AG04449 (cell line): ENCODE measurements at regions not wholly inside any gene's neighbourhood (a gene's known extent, or its start where the extent isn't known, plus 50 kb on each side); places are given as distances from the start of the nearest gene placed in this dataset.
"Not testable (repeated sequence)": the region's sequence is repeated elsewhere in the genome, so short reads cannot be mapped to it uniquely, and the experiment has no call there.

ENCODE experiments used
- CTCF ChIA-PET: fragments of 350-600 bp; formaldehyde crosslinking; extraction: SDS; loops from one replicate; lab custom pipeline; 2021; ENCODE audit warnings: antibody characterized with exemption; lab: Yijun Ruan, JAX
- POLR2A ChIA-PET: fragments of 400-600, 350-600 bp; formaldehyde crosslinking; extraction: SDS; loops from one replicate; lab custom pipeline; 2020; ENCODE audit warnings: antibody characterized with exemption, inconsistent platforms; lab: Yijun Ruan, JAX
- DNase-seq: peaks from one replicate; pipeline ENCODE4 v3.0.0-alpha.2; 2010; ENCODE audit warnings: low read depth, low spot score
- H3K4me3 ChIP-seq: 2 replicates; pipeline ENCODE4 v1.5.1; 2011; ENCODE audit warnings: low read depth, mild to moderate bottlenecking, control low read depth, low read length
- TF ChIP-seq, protein P1 (sequence below): IDR thresholded peaks from one replicate; pipeline ENCODE4 v1.5.1; 2011; ENCODE audit warnings: mild to moderate bottlenecking, moderate library complexity, low read length, control low read depth, inconsistent platforms; ENCODE audit not compliant: insufficient read depth; ENCODE audit errors: missing control alignments

DNA sequence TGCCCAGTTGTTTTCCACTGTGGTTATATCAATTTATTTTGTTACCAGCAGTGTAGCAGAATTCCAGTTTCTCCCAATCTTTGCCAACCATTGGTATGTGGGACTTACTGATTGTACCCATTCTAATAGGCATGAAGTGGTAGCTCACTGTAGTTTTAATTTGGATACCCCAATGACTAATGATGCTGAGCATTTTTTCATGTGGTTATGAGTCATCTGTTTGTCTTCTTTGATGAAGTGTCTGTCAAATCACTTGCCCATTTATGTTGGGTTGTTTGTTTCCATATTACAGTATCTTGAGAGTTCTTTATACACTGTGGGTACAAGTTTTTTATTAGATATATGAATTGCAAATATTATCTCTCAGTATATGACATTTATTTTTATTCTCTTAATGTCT is 644.3 kb downstream of the NR2F2 start:
- no peak for DNase-seq
- CTCF ChIA-PET = no interaction called here
- POLR2A ChIA-PET = no interaction called here
- no peak overlapping the region for H3K4me3 ChIP-seq
- TF ChIP-seq, protein P1, sequence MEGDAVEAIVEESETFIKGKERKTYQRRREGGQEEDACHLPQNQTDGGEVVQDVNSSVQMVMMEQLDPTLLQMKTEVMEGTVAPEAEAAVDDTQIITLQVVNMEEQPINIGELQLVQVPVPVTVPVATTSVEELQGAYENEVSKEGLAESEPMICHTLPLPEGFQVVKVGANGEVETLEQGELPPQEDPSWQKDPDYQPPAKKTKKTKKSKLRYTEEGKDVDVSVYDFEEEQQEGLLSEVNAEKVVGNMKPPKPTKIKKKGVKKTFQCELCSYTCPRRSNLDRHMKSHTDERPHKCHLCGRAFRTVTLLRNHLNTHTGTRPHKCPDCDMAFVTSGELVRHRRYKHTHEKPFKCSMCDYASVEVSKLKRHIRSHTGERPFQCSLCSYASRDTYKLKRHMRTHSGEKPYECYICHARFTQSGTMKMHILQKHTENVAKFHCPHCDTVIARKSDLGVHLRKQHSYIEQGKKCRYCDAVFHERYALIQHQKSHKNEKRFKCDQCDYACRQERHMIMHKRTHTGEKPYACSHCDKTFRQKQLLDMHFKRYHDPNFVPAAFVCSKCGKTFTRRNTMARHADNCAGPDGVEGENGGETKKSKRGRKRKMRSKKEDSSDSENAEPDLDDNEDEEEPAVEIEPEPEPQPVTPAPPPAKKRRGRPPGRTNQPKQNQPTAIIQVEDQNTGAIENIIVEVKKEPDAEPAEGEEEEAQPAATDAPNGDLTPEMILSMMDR = no peak

- no peak for DNase-seq
- ChIA-PET POLR2A (no interaction called here), CTCF (no interaction called here)
- TF ChIP-seq, protein P1 = no peak
- no peak overlapping the region for H3K4me3 ChIP-seq
Observed at GRCh38 chr15:96977886-96978285, 647.4 kb downstream of the NR2F2 start.

DNA sequence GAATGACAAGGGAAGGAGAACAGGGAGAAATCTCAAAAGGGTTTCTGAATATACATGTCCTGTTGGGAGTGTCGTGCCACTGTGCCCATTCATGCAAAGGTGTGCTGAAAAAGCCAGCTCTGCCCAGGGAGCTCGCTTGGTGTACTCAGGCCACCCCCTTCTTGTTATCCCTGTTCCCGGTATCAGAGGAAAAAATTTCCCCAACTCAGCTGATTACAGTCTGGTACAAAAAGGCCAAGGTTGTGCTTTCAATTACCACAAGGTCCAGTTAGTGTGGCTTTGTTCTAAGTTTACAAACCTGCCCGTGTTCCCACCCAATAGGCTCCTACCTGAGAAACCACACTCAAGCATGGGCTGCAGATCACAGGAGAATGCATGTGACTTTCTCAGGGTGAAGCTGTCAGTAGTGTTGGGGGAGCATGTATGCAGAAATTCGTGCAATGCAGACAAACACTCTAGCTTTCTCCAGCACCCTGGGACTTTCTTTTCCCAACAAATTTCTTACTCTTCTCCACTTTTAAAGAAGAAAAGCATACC is 648.5 kb downstream of the NR2F2 start:
- no peak for DNase-seq
- TF ChIP-seq, protein P1 = no peak
- ChIA-PET CTCF (no interaction called here), POLR2A (no interaction called here)
- no peak overlapping the region for H3K4me3 ChIP-seq

DNA sequence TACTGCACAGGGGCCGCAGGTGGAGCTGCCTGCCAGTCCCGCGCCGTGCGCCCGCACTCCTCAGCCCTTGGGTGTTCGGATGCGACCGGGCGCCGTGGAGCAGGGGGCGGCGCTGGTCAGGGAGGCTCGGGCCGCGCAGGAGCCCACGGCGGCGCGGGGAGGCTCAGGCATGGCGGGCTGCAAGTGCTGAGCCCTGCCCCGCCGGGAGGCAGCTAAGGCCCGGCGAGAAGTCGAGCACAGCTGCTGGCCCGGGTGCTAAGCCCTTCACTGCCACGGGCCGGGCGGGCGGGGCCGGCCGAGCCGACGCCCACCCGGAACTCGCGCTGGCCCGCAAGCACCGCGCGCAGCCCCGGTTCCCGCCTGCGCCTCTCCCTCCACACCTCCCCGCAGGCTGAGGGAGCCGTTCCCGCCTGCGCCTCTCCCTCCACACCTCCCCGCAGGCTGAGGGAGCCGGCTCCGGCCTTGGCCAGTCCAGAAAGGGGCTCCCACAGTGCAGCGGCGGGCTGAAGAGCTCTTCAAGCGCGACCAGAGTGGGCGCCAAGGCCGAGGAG is 653.7 kb downstream of the NR2F2 start:
- POLR2A ChIA-PET, H3K4me3 ChIP-seq, DNase-seq, CTCF ChIA-PET: not testable (repeated sequence)

GRCh38 chr15:96992817-96993216 is 662.3 kb downstream of the NR2F2 start:
- TF ChIP-seq, protein P1 = no peak
- ChIA-PET CTCF (no interaction called here), POLR2A (no interaction called here)
- no peak for DNase-seq
- H3K4me3 ChIP-seq = no peak overlapping the region

- DNase-seq = no peak
- ChIA-PET POLR2A (no interaction called here), CTCF (no interaction called here)
- TF ChIP-seq, protein P1 = no peak
- H3K4me3 ChIP-seq = no peak overlapping the region
Observed at GRCh38 chr15:96997538-96997937, 667.0 kb downstream of the NR2F2 start.

DNA sequence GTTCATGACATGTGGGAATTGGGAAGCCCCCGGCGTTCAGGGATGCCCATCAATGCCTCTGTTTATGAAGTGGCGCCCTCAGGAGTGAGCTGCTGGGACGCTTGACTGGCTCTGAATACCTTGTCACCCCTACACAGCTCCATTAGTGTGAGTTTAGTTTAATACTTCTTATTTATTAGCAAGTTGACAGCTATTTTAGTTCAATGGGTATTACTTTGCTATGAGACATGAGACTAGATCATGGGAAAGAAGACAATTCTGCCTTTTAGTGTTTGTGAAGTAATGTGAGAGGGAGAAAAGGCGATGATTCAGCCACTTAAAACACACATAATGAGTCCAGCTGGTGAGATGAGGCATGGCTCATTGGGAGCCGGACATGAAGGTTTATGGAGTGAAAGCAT is 678.5 kb downstream of the NR2F2 start:
- POLR2A ChIA-PET = no interaction called here
- TF ChIP-seq, protein P1 = no peak
- DNase-seq = no peak
- CTCF ChIA-PET = no interaction called here
- H3K4me3 ChIP-seq = no peak overlapping the region
